ENCODE measurements at regions not wholly inside any gene's neighbourhood (a gene's known extent, or its start where the extent isn't known, plus 50 kb on each side); places are given as distances from the start of the nearest gene placed in this dataset.

DNA sequence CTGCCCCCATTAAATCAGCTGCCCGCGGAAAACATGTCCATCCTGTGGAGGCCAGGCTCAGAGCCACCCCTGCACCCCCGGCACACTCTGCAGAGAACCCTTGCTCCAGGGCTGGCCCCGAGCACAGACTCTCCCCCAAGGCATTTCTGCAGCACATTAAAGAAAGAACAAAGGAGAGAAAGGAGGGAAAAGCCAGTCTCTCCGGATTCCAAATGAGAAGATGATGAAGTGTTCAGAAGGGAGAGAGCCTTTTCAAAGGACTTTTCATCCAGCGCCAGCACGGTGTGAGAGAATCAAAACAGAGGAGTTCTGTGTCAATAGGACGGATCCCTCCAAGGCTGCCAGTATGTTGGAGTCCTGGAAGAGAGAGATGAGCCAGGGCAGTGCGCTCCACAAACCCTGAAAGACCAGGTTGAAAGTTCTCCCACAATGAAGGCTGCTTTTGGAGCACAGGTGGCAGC lies 498.3 kb downstream of the NPHP4 start:
- TF ChIP-seq EP300 (IDR thresholded peaks at IDR 0.05; ENCODE audit: low read depth) = no peak
- no peak for TF ChIP-seq POLR2A (IDR thresholded peaks at IDR 0.05)
